Amygdala (tissue), 56 donors: ENCODE measurements at regions not wholly inside any gene's neighbourhood (a gene's known extent, or its start where the extent isn't known, plus 50 kb on each side); places are given as distances from the start of the nearest gene placed in this dataset.

Experiments
- DNase-seq, 56 donors: peaks; one replicate each; lab custom pipeline; 2025; lab: John Stamatoyannopoulos, UW

DNA sequence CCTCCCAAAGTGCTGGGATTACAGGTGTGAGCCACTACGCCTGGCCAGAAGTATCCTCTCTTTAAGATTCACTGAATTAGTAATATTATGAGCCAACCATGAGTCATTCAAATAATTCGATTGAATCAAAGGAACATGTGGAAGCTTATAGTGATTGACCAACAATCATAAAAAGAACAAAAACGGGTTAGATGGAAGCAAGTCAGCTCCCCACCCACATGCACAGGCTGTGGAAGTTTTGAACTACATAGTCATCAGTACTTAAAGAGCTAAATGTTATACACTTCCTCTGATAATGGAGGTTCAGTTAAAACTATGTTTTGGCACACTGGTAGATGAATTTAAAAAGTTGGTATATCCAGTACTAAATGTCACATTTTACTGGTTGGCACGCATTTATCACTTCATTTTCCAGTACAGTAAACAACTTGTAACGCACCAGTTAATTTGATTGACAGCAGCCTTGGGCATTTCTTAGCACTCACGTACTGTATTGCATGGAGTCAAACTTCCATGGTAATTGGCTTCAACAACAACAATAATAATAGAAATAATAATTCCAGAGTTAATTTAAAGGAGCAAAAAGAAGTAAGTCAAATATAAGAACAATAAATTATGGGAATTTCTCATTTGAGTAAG, 1107.3 kb upstream of the MAP3K7 start:
- DNase-seq = no peak

- DNase-seq = no peak
Measured at GRCh38 chr6:91691449-91691848, 1104.6 kb upstream of the MAP3K7 start.

DNA sequence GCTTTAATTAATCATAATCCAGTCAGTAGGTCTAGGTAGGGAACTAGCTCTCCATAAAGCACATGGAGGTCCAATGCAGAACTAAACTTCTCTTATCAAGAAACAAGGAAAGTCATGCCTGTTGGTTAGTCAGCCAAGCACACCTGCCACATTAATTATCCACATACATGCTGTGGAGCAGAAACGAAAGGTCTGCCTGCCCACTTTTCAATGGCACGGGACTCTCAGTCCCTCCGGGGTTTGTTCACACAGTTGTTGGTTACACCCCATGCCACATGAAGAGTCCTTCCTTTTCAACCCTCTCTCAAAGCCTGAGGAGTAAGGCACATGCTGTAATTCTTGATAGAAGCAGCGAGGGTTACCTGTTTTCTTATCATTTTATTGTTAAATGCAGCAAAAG, 1096.4 kb upstream of the MAP3K7 start:
- no peak for DNase-seq

DNA sequence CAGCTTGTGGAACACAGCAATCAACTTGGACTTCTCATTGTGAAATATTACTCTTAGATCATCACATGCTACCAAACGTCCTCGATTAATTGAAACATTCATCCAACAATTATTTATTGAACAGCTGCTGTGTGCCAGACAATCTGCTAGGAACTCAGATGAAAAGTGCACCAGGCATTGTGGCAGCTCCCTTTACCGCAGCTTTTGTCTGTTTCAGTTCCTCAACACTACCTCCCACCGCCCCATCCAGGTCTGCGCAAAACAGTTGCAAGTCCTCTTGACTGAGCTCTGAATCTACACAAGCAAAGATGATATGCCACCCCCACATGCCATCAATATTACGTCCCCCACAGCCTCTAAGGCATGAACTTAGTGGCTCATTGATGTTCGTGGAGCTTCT, 1094.4 kb upstream of the MAP3K7 start:
- peak in 3 of 56 donors; percentile 1 to 6 (median 4) for DNase-seq

DNA sequence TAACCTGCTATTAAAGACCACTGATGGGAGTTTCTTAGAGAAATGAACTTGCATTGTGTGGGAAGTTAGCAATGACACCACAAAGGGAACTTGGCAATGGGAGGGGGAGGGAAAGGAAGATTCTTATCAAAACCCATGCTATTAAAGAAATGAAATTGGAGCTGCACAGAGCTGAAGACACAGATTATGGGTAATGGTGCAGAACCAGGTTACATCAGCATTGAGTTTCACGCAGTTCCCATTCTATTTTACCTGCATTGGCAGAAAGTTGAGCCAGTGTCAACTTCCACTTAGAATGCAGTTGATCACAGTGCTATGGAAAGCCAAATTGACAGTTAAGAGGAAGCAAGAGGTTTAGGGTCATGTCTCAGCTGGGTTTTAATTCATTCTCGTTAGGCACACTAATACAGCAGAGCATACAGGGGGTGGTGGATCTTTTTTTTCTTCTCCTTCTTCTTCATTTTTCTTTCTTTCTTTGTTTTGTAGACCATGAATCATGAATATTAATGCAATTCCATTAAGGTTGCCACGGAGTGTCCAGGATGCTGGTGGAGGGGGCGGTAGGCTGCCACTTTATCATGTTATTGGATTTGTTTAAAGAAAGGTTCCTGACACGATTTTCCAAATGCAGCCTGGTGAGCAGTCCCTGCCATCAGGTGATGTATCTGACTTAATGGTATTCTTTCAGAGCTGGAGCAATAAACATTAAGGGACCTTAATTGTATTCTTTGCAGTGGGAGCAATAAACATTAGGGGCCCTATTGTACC, 1092.0 kb upstream of the MAP3K7 start:
- no peak for DNase-seq

- no peak for DNase-seq
Measured at GRCh38 chr6:91672201-91672600, 1085.3 kb upstream of the MAP3K7 start.

DNA sequence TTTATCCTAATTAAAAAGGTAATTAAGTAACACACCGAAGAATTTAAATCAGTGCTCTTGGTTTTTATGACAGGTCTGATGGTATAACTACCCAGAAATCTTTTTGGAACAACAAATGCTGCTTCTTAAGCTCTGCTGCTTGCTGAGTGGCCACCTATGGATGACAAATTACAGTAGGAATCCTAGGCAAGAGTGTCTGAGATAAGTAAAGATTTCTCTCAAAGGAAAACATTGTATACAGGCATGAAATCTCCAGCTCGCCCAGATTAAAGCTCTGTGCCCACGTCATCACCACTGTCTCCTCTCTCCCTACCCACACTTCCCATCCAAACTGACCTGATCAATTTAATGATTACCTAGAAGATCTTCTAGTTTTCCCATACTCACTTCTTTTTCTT, 1083.0 kb upstream of the MAP3K7 start:
- DNase-seq = no peak

DNA sequence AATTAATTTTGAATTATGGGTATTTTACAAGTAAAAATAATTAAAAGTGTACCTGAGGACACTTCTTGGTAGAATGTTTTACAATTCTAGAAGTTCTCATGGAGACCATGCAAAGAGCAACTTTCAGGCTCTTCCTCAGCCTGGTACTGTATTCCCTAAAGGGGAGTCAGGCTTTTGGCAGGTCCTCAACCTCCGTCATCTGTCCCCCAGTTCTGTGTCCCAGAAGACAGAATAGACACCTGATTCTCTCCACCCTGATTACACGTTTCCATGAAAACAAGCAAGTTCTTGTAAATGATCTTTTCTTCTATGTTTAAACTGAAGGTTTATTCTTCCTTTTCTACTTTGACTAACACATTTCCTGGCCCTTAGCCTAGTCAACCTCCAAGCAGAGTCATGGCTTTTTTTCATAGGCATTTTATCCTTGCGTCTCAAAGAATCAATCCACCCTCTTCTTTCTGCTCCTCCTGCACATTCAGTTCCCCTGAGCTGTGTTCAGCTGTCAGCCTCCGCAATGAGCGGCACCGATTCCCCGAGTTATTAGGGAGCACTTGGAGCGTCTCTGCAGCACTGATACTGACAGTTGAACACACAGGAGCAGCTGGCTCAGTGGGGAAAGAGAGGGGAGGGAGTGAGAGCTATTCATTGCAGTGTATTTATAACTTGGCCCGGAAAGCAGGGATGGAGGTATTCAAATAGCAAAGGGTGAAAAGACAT, 1082.4 kb upstream of the MAP3K7 start:
- peak in 40 of 56 donors; percentile 1 to 68 (median 28) for DNase-seq

DNA sequence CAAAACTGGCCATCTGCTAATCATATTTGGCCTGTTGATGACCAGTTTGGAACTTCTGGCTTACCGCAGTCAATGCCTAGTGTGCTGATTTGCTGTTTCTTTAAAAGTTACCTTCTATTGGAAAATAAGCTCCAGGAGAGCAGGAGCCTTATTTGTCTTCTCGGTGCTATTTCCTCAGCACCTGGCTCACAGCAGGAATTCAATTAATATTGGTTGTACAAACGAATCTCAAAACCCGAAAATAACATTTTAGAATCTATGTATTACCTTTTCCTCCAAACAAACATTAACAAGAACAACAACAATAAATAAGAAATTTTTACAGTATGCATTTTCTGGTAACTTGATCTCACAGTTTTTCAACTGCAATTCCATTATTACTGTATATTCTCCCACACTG, 1080.7 kb upstream of the MAP3K7 start:
- DNase-seq = no peak

GRCh38 chr6:91664327-91664959, 1077.6 kb upstream of the MAP3K7 start:
- DNase-seq = no peak

DNA sequence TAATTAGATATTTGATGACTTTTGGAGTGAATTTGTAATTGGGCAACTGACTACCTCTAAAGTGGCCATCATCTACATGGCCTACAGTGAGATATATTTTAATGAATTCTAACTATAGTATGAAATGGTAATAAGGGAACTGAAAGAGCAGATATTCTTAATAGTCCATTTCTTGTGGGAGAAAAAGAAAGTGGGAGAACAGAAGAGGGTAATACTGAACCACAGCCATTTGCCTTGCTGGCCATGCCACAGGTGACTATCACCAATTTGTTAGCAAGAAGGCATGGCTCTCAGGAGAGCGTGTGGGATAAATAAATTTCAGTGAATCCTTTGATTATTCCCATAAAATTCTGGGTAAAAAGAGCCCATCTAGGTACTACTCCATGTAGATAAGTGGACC, 1074.0 kb upstream of the MAP3K7 start:
- DNase-seq = no peak

GRCh38 chr6:91659891-91660290, 1073.0 kb upstream of the MAP3K7 start:
- no peak for DNase-seq

DNA sequence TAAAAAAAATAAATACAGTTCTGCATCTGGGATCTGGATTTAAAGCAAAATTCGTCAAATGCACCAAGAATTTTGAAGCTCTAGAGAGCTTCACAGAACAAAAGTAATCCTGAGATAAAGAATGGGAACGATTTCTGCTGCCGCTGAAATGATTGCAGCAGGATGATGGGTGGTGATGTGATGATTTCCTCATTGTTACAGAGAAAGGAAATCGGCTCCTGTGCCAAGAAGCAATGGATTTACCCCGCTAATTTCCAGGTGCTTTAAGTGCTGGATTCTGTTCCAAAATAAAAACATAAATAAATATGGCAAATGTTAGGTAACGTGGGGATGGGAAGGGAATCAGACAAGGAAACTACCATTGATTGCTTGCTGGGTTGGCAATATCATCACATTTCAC, 1067.9 kb upstream of the MAP3K7 start:
- no peak for DNase-seq

DNA sequence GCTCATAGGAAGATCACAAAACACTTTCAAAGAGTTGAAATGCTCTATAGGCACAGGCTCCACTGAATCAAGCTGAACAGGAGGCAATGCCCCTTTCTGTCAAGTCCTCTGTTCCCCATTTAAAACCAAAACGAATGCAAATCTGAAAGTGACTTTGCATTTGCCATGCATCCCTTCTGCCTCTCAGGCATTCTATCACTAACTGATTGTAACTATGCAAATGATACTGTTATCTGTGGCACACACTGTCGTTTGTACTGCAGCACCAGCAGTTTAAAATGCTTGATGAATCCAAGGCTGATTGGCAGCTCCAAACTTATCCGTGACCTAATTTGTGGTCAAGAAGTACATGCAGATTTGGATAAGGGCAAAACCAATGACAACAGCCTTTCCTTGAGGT, 1067.5 kb upstream of the MAP3K7 start:
- no peak for DNase-seq

GRCh38 chr6:91653895-91654294, 1067.0 kb upstream of the MAP3K7 start:
- no peak for DNase-seq

DNA sequence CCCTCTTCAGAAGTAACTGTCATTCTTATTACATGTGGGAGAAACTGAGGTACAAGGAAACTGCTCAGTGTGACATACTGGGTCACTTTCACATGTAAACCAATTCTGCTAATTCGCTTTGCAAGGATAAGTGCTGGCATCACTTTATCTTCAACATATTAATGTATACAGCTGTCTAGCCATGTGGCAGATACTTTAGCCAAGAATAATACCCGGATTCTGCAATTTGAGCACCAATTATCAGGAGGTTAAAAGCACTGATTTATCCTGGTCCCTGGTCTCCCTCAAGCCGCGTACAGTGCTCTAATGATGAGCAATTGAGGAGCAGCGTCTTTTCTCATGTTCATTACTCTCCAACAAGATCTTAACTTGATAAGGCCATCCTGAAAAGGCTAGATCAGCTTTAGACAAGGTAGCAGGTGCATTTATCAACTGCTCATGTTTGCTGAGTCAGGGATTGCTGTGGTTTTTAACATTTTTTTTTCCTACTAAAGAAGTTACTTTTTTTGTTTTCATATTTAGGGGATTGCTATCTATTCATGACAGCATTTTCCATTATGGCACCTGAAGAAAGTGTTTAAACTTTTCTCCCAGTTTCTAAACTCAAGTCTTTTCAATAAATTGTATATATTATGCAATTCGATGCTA, 1066.3 kb upstream of the MAP3K7 start:
- no peak for DNase-seq

DNA sequence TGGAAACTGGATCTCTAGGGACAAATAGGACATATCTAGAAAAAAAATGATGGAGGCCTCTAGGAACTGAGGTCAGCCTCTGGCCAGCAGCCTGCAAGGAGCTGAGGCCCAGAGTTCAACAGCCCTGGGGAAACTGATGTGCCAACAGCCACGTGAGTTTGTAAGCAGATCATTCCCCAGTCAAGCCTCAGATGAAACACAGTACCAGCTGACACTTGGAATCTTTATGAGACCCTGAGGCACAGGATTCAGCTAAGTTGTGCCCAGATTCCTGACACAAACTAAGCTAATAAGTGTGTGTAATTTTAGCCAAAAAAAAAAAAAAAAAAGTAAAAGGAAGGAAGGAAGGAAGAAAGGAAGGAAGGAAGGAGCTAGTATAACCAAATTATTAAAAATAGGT, 1059.8 kb upstream of the MAP3K7 start:
- no peak for DNase-seq

DNA sequence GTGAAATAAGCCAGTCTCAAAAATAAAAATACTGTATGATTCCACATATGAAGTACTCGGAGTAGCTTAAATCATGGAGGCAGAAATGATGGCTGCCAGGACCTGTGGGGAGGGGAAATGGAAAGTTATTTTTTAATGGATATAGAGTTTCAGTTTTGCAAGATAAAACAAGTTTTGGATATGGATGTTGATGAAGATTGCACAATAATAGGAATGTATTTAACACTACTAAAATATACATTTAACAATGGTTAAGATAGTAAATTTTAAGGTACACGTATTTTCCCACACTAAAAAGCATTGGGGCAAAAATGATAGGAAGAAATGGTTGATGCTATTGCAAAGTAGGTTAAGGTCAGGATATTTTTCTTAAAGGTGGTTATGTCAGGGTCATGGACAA, 1058.9 kb upstream of the MAP3K7 start:
- no peak for DNase-seq

DNA sequence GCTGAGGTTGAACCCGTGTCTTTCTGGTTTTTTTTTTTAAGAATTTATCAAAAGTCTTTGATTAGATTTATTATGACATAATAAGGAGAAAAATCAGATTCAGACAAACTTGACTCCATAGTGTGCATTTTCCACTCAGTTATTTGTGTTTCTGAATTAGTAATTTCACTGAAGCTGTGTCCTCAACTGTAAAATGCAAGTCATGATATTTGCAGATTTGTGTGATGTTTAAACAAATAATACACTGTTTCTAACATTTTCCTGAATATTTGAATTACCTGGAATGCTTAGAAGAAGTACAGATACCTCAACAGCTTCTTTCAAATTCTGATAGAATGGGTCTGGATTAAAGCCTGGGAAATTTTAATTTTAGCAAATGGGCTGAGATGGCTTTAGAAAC, 1050.3 kb upstream of the MAP3K7 start:
- no peak for DNase-seq

GRCh38 chr6:91634791-91635190, 1047.9 kb upstream of the MAP3K7 start:
- no peak for DNase-seq
